ENCODE measurements at regions not wholly inside any gene's neighbourhood (a gene's known extent, or its start where the extent isn't known, plus 50 kb on each side); places are given as distances from the start of the nearest gene placed in this dataset.

DNA sequence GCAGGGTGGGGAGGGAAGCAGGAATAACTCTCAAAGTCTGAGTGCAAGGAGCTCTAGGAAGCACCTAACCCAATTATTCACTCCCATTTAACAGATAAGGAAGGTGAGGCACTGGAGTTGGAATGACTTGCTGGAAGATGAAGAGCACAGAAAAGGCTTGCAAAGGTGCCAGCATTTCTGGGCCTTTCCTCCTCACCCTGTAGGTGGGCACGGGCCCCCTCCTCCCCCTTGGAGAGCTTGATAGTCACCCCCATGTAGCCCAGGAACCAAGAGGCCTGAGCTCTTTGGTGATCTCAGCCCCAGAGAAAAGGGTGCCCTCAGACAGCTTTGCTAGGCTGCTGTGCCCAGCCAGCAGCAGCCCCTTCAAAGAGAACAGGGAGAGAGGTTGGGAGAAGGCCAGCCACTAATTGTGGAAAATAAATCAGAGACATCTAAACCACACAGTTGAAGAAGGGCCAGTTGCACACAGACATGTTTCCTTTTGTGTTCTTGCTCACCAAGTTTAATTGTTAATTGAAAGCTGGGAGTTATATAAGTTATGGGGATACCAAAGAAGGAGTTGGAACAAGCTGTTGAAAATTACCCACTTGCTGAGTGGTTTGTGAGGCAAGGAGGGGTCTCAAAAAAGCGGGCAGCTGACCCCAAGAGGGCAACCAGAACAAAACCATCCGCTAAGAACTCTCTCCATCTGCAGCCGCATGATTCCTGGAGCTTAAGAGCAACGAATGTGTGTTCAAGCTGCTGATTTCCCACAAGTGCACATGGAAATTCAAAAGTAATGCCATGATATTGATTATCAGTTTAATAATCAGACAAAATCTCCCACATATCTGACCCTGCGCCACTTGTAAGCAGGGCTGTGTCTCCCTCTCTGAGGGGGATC is 77.0 kb downstream of the MRPL14 start:
- no peaks in the 10 kb centered on the region for H3K9me3 Mint-ChIP-seq

More for the DNA sequence above, 77.0 kb downstream of the MRPL14 start:
- no peaks in the 10 kb centered on the region for H3K79me2 ChIP-seq (ENCODE audit: insufficient read depth, low read length)
- H4K20me1 ChIP-seq (ENCODE audit: control insufficient read depth, insufficient read depth, insufficient read length), result no peaks in the 10 kb centered on the region
- no peak overlapping the region for H4K5ac ChIP-seq (ENCODE audit: insufficient read length, low read depth, low read length)
- H2AK5ac ChIP-seq (ENCODE audit: insufficient read length, low read length), result no peak overlapping the region
- H3K9ac ChIP-seq (ENCODE audit: extremely low read depth, insufficient read length, low read length), result no peak overlapping the region
- no peak overlapping the region for H2BK20ac ChIP-seq (ENCODE audit: low read depth, low read length, poor library complexity, severe bottlenecking)
- H3K79me1 ChIP-seq (ENCODE audit: insufficient read depth, low read depth, low read length, poor library complexity, severe bottlenecking), result no peaks in the 10 kb centered on the region
- H3K56ac ChIP-seq (ENCODE audit: insufficient read length, low read depth, low read length), result no peak overlapping the region
- no peak overlapping the region for H2BK120ac ChIP-seq (ENCODE audit: low read depth, low read length, poor library complexity, severe bottlenecking)
- Mint-ChIP-seq H3K27ac (no peak overlapping the region), H3K36me3 (ENCODE audit: insufficient read depth in 1 of 3, low read depth in 3 of 3) (no peaks in the 10 kb centered on the region), H3K4me3 (no peak overlapping the region), H3K4me1 (peaks cover 26 to 31% of the 10 kb centered on the region in 2 experiments), H3K27me3 (ENCODE audit: low read depth) (peaks cover 5% of the 10 kb centered on the region; the same call in 1 of the 2 replicates)
- no peak overlapping the region for H3K14ac ChIP-seq (ENCODE audit: insufficient read depth, low read length)
- peaks cover 4% of the 10 kb centered on the region; the same call in 1 of the 2 replicates for H3K4me1 ChIP-seq (ENCODE audit: insufficient read depth, low read length)
- no peak overlapping the region for H2BK5ac ChIP-seq (ENCODE audit: insufficient read length, low read length)
- H3T11ph ChIP-seq (ENCODE audit: low read length), result no peak overlapping the region
- no peaks in the 10 kb centered on the region for H3K27me3 ChIP-seq (ENCODE audit: insufficient read depth, low read length)
- H3K23ac ChIP-seq (ENCODE audit: insufficient read length, low read depth, low read length), result no peak overlapping the region
- no peak overlapping the region for H4K8ac ChIP-seq (replicated peaks; ENCODE audit: insufficient read length, low read depth, low read length)
- H2AFZ ChIP-seq (ENCODE audit: low read length), result no peak overlapping the region
- no CpG with 5 or more reads among the region's 6 CpGs for WGBS (ENCODE audit: extremely low coverage, insufficient read length, low lambda C conversion rate)
- DNase-seq, result no peak
- H2BK15ac ChIP-seq (ENCODE audit: low read depth, low read length), result no peak overlapping the region
- TF ChIP-seq, protein P1, sequence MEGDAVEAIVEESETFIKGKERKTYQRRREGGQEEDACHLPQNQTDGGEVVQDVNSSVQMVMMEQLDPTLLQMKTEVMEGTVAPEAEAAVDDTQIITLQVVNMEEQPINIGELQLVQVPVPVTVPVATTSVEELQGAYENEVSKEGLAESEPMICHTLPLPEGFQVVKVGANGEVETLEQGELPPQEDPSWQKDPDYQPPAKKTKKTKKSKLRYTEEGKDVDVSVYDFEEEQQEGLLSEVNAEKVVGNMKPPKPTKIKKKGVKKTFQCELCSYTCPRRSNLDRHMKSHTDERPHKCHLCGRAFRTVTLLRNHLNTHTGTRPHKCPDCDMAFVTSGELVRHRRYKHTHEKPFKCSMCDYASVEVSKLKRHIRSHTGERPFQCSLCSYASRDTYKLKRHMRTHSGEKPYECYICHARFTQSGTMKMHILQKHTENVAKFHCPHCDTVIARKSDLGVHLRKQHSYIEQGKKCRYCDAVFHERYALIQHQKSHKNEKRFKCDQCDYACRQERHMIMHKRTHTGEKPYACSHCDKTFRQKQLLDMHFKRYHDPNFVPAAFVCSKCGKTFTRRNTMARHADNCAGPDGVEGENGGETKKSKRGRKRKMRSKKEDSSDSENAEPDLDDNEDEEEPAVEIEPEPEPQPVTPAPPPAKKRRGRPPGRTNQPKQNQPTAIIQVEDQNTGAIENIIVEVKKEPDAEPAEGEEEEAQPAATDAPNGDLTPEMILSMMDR (conservative IDR thresholded peaks at IDR 0.05), result no peak
- no peak overlapping the region for H3K27ac ChIP-seq (ENCODE audit: insufficient read length, low read depth, low read length)
- H3K4me2 ChIP-seq (ENCODE audit: insufficient read depth, insufficient read length, low read length), result no peak overlapping the region
- no peak overlapping the region for H3K4ac ChIP-seq (ENCODE audit: low read depth, low read length)
- H4K91ac ChIP-seq (ENCODE audit: insufficient read length, low read depth, low read length), result no peak overlapping the region
- H3K23me2 ChIP-seq (ENCODE audit: insufficient read length, low read depth, low read length, poor library complexity, severe bottlenecking), result no peaks in the 10 kb centered on the region
- H3K9me3 ChIP-seq (ENCODE audit: control insufficient read depth, low read depth, low read length), result no peaks in the 10 kb centered on the region
- H3K18ac ChIP-seq (ENCODE audit: insufficient read length, low read depth, low read length), result no peak overlapping the region
- H2BK12ac ChIP-seq (ENCODE audit: insufficient read length, low read depth, low read length), result no peak overlapping the region
